Mesenchymal stem cell (in vitro differentiated cells and primary cell): ENCODE measurements at regions not wholly inside any gene's neighbourhood (a gene's known extent, or its start where the extent isn't known, plus 50 kb on each side); places are given as distances from the start of the nearest gene placed in this dataset.

ENCODE experiments used
- DNase-seq: peaks from one replicate; pipeline ENCODE4 v3.0.0-alpha.2; 2013
- H2AFZ ChIP-seq: one replicate; pipeline ENCODE4 v1.6.1; 2013; ENCODE audit warnings: low read depth, mild to moderate bottlenecking, control low read depth, inconsistent platforms, low read length, moderate library complexity
- H2AK5ac ChIP-seq: 2 replicates; pipeline ENCODE4 v1.6.1; 2013; ENCODE audit warnings: low read length, moderate library complexity, mild to moderate bottlenecking, inconsistent platforms; ENCODE audit not compliant: severe bottlenecking
- H2BK120ac ChIP-seq: one replicate; pipeline ENCODE4 v1.6.1; 2013; ENCODE audit warnings: low read depth, mild to moderate bottlenecking, inconsistent platforms, low read length, moderate library complexity
- H2BK12ac ChIP-seq, 2 experiments: one replicate each; pipeline ENCODE4 v1.6.1; 2013; ENCODE audit warnings: inconsistent platforms in 2 of 2, low read length in 2 of 2, mild to moderate bottlenecking in 2 of 2, moderate library complexity in 2 of 2, control low read depth in 1 of 2
- H2BK15ac ChIP-seq: one replicate; pipeline ENCODE4 v1.6.1; 2013; ENCODE audit warnings: mild to moderate bottlenecking, low read depth, inconsistent platforms; ENCODE audit not compliant: poor library complexity, severe bottlenecking
- H2BK5ac ChIP-seq: 2 replicates; pipeline ENCODE4 v1.6.1; 2013; ENCODE audit warnings: low read depth, mild to moderate bottlenecking, low read length, control low read depth, inconsistent platforms; ENCODE audit not compliant: poor library complexity, severe bottlenecking
- H3K14ac ChIP-seq, 2 experiments: one replicate each; pipeline ENCODE4 v1.6.1; 2013; ENCODE audit warnings: inconsistent platforms in 2 of 2, low read length in 2 of 2, control low read depth in 1 of 2, mild to moderate bottlenecking in 1 of 2, moderate library complexity in 1 of 2
- H3K18ac ChIP-seq, 2 experiments: one replicate each; pipeline ENCODE4 v1.6.1; 2013; ENCODE audit warnings: inconsistent platforms in 2 of 2, low read length in 2 of 2, control low read depth in 1 of 2, low read depth in 1 of 2, mild to moderate bottlenecking in 1 of 2
- H3K23ac ChIP-seq, 2 experiments: one replicate each; pipeline ENCODE4 v1.6.1; 2013; ENCODE audit warnings: inconsistent platforms in 2 of 2, low read length in 2 of 2, mild to moderate bottlenecking in 2 of 2, moderate library complexity in 2 of 2, control low read depth in 1 of 2
- H3K27ac ChIP-seq: 2 replicates; pipeline ENCODE4 v1.5.1; 2013; ENCODE audit warnings: mild to moderate bottlenecking, moderate library complexity, low read length, control low read depth, inconsistent platforms; ENCODE audit not compliant: poor library complexity, severe bottlenecking
- H3K27me3 ChIP-seq, 2 experiments: 2 replicates each; pipeline versions ENCODE4 v1.6.1 to v1.7.0; 2013; ENCODE audit warnings: low read length in 2 of 2, mild to moderate bottlenecking in 2 of 2, moderate library complexity in 2 of 2, control low read depth in 1 of 2, inconsistent platforms in 1 of 2; ENCODE audit not compliant: control insufficient read depth in 1 of 2, insufficient read depth in 1 of 2
- H3K36me3 ChIP-seq, 2 experiments: 2 replicates each; pipeline versions ENCODE4 v1.6.1 to v1.7.0; 2013; ENCODE audit warnings: low read length in 2 of 2, control low read depth in 1 of 2, inconsistent platforms in 1 of 2, low read depth in 1 of 2, mild to moderate bottlenecking in 1 of 2; ENCODE audit not compliant: insufficient read depth in 2 of 2, control insufficient read depth in 1 of 2
- H3K4ac ChIP-seq, 2 experiments: one replicate each; pipeline ENCODE4 v1.6.1; 2013; ENCODE audit warnings: inconsistent platforms in 2 of 2, low read length in 2 of 2, mild to moderate bottlenecking in 2 of 2, moderate library complexity in 2 of 2, control low read depth in 1 of 2, low read depth in 1 of 2
- H3K4me1 ChIP-seq: 2 replicates; pipeline ENCODE4 v1.6.1; 2013; ENCODE audit warnings: low read depth, low read length, control low read depth; ENCODE audit not compliant: control insufficient read depth, insufficient read depth
- H3K4me2 ChIP-seq: 2 replicates; pipeline ENCODE4 v1.6.1; 2013; ENCODE audit warnings: low read length, mild to moderate bottlenecking, inconsistent platforms; ENCODE audit not compliant: poor library complexity, severe bottlenecking
- H3K4me3 ChIP-seq, 2 experiments: 2 replicates each; pipeline versions ENCODE4 v1.5.1 to v1.7.0; 2013; ENCODE audit warnings: low read length in 2 of 2, mild to moderate bottlenecking in 2 of 2, control low read depth in 1 of 2, low read depth in 1 of 2; ENCODE audit not compliant: insufficient read depth in 1 of 2
- H3K79me1 ChIP-seq: replicated peaks from 2 replicates; pipeline ENCODE4 v1.6.1; 2013; ENCODE audit warnings: mild to moderate bottlenecking, control low read depth, low read length, inconsistent platforms; ENCODE audit not compliant: poor library complexity, severe bottlenecking
- H3K9ac ChIP-seq: 2 replicates; pipeline ENCODE4 v1.7.0; 2013; ENCODE audit warnings: mild to moderate bottlenecking, low read length, moderate library complexity
- H3K9me3 ChIP-seq: 2 replicates; pipeline ENCODE4 v1.7.0; 2013; ENCODE audit warnings: mild to moderate bottlenecking, low read length; ENCODE audit not compliant: control insufficient read depth
- H4K8ac ChIP-seq: one replicate; pipeline ENCODE4 v1.6.1; 2013; ENCODE audit warnings: inconsistent platforms, mild to moderate bottlenecking, low read length, moderate library complexity
- H4K91ac ChIP-seq: one replicate; pipeline ENCODE4 v1.6.1; 2013; ENCODE audit warnings: mild to moderate bottlenecking, low read length, inconsistent platforms
- WGBS: methylation state at CpG from one replicate; pipeline ENCODE4 v1.1.7; 2013; ENCODE audit warnings: mixed read lengths; 5-methylcytosine and 5-hydroxymethylcytosine counted together

DNA sequence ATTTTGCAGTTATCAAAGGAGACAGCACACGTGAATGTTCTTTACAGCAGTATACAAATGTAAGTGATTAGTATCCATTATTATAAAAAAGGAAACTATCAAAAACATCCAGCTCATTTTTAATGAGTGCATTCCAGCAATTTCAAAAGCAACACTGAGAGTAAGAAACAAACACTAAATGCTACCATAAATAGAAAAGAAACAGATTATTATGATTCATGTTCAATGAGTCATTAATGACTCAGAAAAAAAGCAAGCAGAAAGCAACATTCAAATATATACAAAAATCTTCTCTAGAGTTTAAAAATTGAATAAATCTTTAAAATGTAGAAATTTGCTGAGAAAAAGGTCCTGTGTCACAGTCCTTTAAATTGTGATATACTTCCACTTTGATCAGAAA lies 346.5 kb upstream of the FMR1 start:
- no peaks in the 10 kb centered on the region for H3K79me1 ChIP-seq
- no peak overlapping the region for H2BK12ac ChIP-seq
- no peak overlapping the region for H2BK15ac ChIP-seq
- H2AFZ ChIP-seq, result no peak overlapping the region
- no peak for DNase-seq
- H3K9ac ChIP-seq, result no peak overlapping the region
- H2BK5ac ChIP-seq, result no peak overlapping the region
- no peak overlapping the region for H3K4me2 ChIP-seq
- no peak overlapping the region for H3K4ac ChIP-seq
- H3K23ac ChIP-seq, result no peak overlapping the region
- WGBS, result no CpG with 5 or more reads among the region's 1 CpG
- no peaks in the 10 kb centered on the region for H3K9me3 ChIP-seq
- no peak overlapping the region for H3K18ac ChIP-seq
- H3K14ac ChIP-seq, result no peak overlapping the region
- no peak overlapping the region for H4K8ac ChIP-seq
- H3K27me3 ChIP-seq, result no peaks in the 10 kb centered on the region
- H3K27ac ChIP-seq, result no peak overlapping the region
- no peaks in the 10 kb centered on the region for H3K4me1 ChIP-seq
- no peak overlapping the region for H2AK5ac ChIP-seq
- H4K91ac ChIP-seq, result no peak overlapping the region
- no peak overlapping the region for H3K4me3 ChIP-seq
- no peaks in the 10 kb centered on the region for H3K36me3 ChIP-seq
- no peak overlapping the region for H2BK120ac ChIP-seq

GRCh38 chrX:147570483-147570882 lies 341.2 kb upstream of the FMR1 start:
- H4K91ac ChIP-seq, result no peak overlapping the region
- H2BK12ac ChIP-seq, result no peak overlapping the region
- H2BK120ac ChIP-seq, result no peak overlapping the region
- H3K27ac ChIP-seq, result no peak overlapping the region
- no peak overlapping the region for H3K4me3 ChIP-seq
- no peak overlapping the region for H2AFZ ChIP-seq
- no peaks in the 10 kb centered on the region for H3K36me3 ChIP-seq
- no peak overlapping the region for H3K9ac ChIP-seq
- no peak overlapping the region for H4K8ac ChIP-seq
- no peaks in the 10 kb centered on the region for H3K27me3 ChIP-seq
- no peak for DNase-seq
- H3K18ac ChIP-seq, result no peak overlapping the region
- no peak overlapping the region for H3K4me2 ChIP-seq
- no peak overlapping the region for H2BK5ac ChIP-seq
- H3K14ac ChIP-seq, result no peak overlapping the region
- no peaks in the 10 kb centered on the region for H3K79me1 ChIP-seq
- H3K23ac ChIP-seq, result no peak overlapping the region
- no peak overlapping the region for H2BK15ac ChIP-seq
- WGBS, result no CpG with 5 or more reads among the region's 1 CpG
- H3K4me1 ChIP-seq, result no peaks in the 10 kb centered on the region
- H3K4ac ChIP-seq, result no peak overlapping the region
- no peak overlapping the region for H2AK5ac ChIP-seq
- no peaks in the 10 kb centered on the region for H3K9me3 ChIP-seq

GRCh38 chrX:147573266-147573665 lies 338.5 kb upstream of the FMR1 start:
- Histone ChIP-seq H3K23ac (no peak overlapping the region), H3K27me3 (no peaks in the 10 kb centered on the region), H2AK5ac (no peak overlapping the region), H3K4me3 (no peak overlapping the region), H3K14ac (no peak overlapping the region), H2BK5ac (no peak overlapping the region), H3K4ac (no peak overlapping the region), H3K18ac (no peak overlapping the region), H3K79me1 (no peaks in the 10 kb centered on the region), H4K91ac (no peak overlapping the region), H3K4me1 (no peaks in the 10 kb centered on the region), H3K9ac (no peak overlapping the region), H3K9me3 (no peaks in the 10 kb centered on the region), H4K8ac (no peak overlapping the region), H3K27ac (no peak overlapping the region), H2BK12ac (no peak overlapping the region), H3K4me2 (no peak overlapping the region), H3K36me3 (no peaks in the 10 kb centered on the region), H2BK15ac (no peak overlapping the region), H2BK120ac (no peak overlapping the region), H2AFZ (no peak overlapping the region)
- 74% methylated on average over 4 of the region's 4 CpGs for WGBS
- DNase-seq, result no peak

DNA sequence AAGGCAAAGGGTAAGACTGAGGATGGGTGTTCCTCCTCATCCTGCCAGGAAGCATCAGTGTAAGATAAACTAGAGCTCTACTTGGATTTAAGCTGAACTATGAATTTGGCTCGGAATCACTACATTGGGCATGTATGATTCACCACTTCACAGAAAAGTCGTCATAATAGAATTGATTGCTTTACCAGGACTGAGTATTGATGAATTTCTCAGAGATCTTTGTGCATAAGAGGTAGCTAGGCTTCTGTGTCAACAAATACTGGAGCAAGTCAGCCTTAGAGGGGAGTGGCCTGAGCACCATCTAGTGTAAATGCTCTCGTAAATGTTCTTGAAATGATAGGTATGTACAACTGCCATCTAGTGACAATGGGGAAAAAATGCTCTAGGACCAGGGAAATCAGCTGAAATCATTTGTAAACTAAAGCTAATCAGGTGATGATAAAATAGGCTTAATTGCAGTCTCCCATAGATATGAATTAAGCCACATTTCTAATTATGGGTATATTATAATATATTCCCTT lies 309.5 kb upstream of the FMR1 start:
- H3K23ac ChIP-seq, result no peak overlapping the region
- H2BK5ac ChIP-seq, result no peak overlapping the region
- H3K9ac ChIP-seq, result no peak overlapping the region
- H3K27ac ChIP-seq, result no peak overlapping the region
- no peak overlapping the region for H3K4ac ChIP-seq
- no peak overlapping the region for H3K4me3 ChIP-seq
- H2AK5ac ChIP-seq, result no peak overlapping the region
- no peak for DNase-seq
- no peaks in the 10 kb centered on the region for H3K4me1 ChIP-seq
- no peak overlapping the region for H2BK12ac ChIP-seq
- H2AFZ ChIP-seq, result no peak overlapping the region
- no peak overlapping the region for H2BK15ac ChIP-seq
- H4K91ac ChIP-seq, result no peak overlapping the region
- no peak overlapping the region for H3K14ac ChIP-seq
- no peak overlapping the region for H3K18ac ChIP-seq
- H4K8ac ChIP-seq, result no peak overlapping the region
- H3K79me1 ChIP-seq, result no peaks in the 10 kb centered on the region
- H3K27me3 ChIP-seq, result no peaks in the 10 kb centered on the region
- no peak overlapping the region for H2BK120ac ChIP-seq
- H3K36me3 ChIP-seq, result no peaks in the 10 kb centered on the region
- peaks cover 4% of the 10 kb centered on the region for H3K9me3 ChIP-seq
- H3K4me2 ChIP-seq, result no peak overlapping the region
- WGBS, result 48% methylated on average over 3 of the region's 3 CpGs
